T-helper 2 cell (primary cell): ENCODE measurements at regions not wholly inside any gene's neighbourhood (a gene's known extent, or its start where the extent isn't known, plus 50 kb on each side); places are given as distances from the start of the nearest gene placed in this dataset.
"Not testable (repeated sequence)": the region's sequence is repeated elsewhere in the genome, so short reads cannot be mapped to it uniquely, and the experiment has no call there.

Experiments used
- DNase-seq, 5 experiments: peaks; one replicate each; pipeline versions ENCODE4 v3.0.0 to v3.0.0-alpha.2; 2012 to 2022

- DNase-seq = no peak
Measured at GRCh38 chr3:87101861-87102625, 111.1 kb upstream of the VGLL3 start.

- DNase-seq = not testable (repeated sequence)
Measured at GRCh38 chr3:87097733-87098132, 106.8 kb upstream of the VGLL3 start.

- no peak for DNase-seq
Measured at GRCh38 chr3:87090631-87091030, 99.7 kb upstream of the VGLL3 start.

- DNase-seq = peak in 1 of 5 experiments; percentile 22
Measured at GRCh38 chr3:87088993-87089841, 98.3 kb upstream of the VGLL3 start.

- DNase-seq = no peak
Measured at GRCh38 chr3:87088430-87088992, 97.6 kb upstream of the VGLL3 start.

- no peak for DNase-seq
Measured at GRCh38 chr3:87084868-87085267, 93.9 kb upstream of the VGLL3 start.

GRCh38 chr3:87082796-87083440 is 92.0 kb upstream of the VGLL3 start:
- peak in 1 of 5 experiments; percentile 8 for DNase-seq

- DNase-seq = no peak
Measured at GRCh38 chr3:87077355-87077754, 86.4 kb upstream of the VGLL3 start.

GRCh38 chr3:87076946-87077345 is 86.0 kb upstream of the VGLL3 start:
- no peak for DNase-seq

GRCh38 chr3:87073496-87074145 is 82.7 kb upstream of the VGLL3 start:
- no peak for DNase-seq

- no peak for DNase-seq
Measured at GRCh38 chr3:87072446-87072845, 81.5 kb upstream of the VGLL3 start.

- no peak for DNase-seq
Measured at GRCh38 chr3:87069971-87070370, 79.0 kb upstream of the VGLL3 start.

GRCh38 chr3:87069021-87069420 is 78.1 kb upstream of the VGLL3 start:
- no peak for DNase-seq

- no peak for DNase-seq
Measured at GRCh38 chr3:87062685-87063084, 71.7 kb upstream of the VGLL3 start.

GRCh38 chr3:87057474-87057873 is 66.5 kb upstream of the VGLL3 start:
- no peak for DNase-seq

GRCh38 chr3:87053553-87053952 is 62.6 kb upstream of the VGLL3 start:
- DNase-seq = no peak

GRCh38 chr3:87052499-87053260 is 61.7 kb upstream of the VGLL3 start:
- no peak for DNase-seq

- no peak for DNase-seq
Measured at GRCh38 chr3:87047852-87048251, 56.9 kb upstream of the VGLL3 start.

- no peak for DNase-seq
Measured at GRCh38 chr3:87046241-87046640, 55.3 kb upstream of the VGLL3 start.

GRCh38 chr3:87045473-87045872 is 54.5 kb upstream of the VGLL3 start:
- no peak for DNase-seq

GRCh38 chr3:87044846-87045245 is 53.9 kb upstream of the VGLL3 start:
- no peak for DNase-seq

- no peak for DNase-seq
Measured at GRCh38 chr3:87044409-87044808, 53.5 kb upstream of the VGLL3 start.
